Stimulated activated CD8-positive, alpha-beta memory T cell treated with anti-CD3 and anti-CD28 coated beads, Interleukin-4, amount 100 ng/mL, for 4 hours (primary cell): ENCODE measurements at regions not wholly inside any gene's neighbourhood (a gene's known extent, or its start where the extent isn't known, plus 50 kb on each side); places are given as distances from the start of the nearest gene placed in this dataset.

Source experiments
- DNase-seq, 2 donors: peaks; one replicate each; pipeline ENCODE4 v3.0.0-alpha.2; 2020; ENCODE audit warnings: low read depth in 2 of 2, low spot score in 1 of 2

GRCh38 chr5:2570586-2570985 is 180.9 kb downstream of the IRX2 start:
- no peak for DNase-seq

DNA sequence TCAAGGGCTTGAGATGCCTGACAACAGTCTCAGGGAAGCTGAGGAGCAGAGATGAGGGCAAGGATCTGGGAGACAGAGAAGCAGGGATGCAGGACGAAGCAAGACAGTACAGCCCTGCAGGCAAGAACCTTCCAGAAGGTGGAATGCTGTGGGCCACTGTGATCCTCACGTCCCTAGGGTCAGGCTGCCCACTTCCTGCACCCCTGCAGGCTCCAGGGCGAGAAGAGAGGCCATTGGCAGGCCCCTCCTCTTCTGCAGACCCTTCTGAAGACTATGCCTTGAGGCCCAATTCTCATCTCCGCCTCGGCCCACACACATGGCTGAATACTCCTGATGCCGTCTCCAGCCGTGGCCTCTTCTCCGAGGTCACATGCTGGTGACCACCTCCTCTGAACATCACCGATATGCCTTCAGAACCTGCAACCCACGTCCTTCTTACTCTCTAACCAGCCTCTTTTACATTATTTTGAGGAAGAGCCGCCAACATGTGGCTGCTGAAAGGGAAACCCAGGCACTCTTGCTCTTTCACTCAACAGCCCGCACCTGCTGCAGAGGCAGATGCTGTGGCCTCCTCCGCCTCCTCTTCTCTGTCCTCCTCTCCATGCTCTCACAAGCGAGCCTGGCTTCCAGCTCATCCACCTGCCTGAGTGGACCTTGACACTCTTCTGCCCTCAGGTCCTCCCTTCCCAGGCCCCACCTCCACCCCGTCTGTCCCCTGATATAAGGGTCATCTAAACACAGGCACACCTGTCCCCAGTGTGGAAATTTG is 181.5 kb downstream of the IRX2 start:
- DNase-seq, result no peak

DNA sequence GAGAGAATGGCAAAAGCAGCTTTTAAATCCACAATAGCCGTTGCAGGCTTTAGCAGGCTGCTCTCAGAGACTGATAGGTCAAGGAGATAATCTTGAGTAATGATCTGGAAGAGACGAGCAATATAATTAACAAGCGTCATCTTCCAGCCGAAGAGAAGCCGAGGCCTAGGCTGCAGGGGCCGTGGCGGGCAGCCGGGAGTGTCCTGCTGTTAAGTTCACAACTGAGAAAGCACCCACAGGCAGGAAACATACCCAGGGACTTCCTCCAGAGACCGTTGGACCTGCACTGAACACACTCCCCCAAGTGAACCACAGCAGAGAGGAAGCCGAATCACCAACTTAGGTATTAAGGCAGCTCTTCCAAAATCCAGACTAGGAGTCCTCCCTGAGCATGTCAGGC is 182.3 kb downstream of the IRX2 start:
- DNase-seq, result no peak

GRCh38 chr5:2566284-2566683 is 185.2 kb downstream of the IRX2 start:
- DNase-seq, result no peak

DNA sequence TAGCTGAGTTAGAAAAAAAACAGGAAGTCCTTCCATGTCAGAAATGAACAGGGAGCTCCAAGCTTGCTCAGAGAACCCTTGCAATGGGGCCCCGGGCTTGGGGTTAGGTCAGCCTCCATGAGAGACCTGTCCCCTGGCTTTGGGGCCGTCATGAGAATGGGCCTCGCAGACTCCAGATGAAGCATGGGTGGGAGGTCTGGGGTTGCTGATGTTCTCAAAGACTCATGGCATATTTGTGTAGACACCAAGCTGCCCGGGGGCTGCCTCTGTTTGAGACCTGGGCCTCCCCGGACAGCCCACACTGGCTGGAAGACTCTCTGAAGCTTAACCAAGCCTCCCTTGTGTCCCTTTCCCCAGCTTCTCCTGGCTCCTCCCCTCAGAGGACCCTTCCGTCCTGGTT is 186.3 kb downstream of the IRX2 start:
- DNase-seq, result no peak

DNA sequence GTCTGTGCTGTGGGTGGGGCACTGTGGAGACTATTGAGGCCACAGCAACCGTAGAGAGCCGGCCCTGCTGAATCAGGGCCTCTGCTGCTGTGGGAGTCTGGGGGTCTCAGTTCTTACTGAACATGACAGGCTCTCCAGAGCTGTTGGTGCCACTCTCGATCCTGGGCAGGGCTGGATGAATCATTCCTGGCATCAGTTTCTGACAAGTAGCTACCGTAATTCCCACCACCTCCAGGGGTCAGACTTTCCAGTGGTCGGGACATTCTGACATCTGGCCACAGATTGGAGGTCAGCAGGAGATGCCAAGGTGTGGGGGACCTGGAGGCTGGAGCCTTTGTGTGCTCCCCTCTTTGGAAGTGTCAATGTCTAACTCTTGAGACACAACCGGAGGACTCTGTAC is 188.4 kb downstream of the IRX2 start:
- DNase-seq, result no peak

GRCh38 chr5:2562036-2562435 is 189.4 kb downstream of the IRX2 start:
- DNase-seq, result no peak

- no peak for DNase-seq
These were observed 191.0 kb downstream of the IRX2 start for GRCh38 chr5:2560435-2560834.

GRCh38 chr5:2557435-2557834 is 194.0 kb downstream of the IRX2 start:
- DNase-seq, result no peak

DNA sequence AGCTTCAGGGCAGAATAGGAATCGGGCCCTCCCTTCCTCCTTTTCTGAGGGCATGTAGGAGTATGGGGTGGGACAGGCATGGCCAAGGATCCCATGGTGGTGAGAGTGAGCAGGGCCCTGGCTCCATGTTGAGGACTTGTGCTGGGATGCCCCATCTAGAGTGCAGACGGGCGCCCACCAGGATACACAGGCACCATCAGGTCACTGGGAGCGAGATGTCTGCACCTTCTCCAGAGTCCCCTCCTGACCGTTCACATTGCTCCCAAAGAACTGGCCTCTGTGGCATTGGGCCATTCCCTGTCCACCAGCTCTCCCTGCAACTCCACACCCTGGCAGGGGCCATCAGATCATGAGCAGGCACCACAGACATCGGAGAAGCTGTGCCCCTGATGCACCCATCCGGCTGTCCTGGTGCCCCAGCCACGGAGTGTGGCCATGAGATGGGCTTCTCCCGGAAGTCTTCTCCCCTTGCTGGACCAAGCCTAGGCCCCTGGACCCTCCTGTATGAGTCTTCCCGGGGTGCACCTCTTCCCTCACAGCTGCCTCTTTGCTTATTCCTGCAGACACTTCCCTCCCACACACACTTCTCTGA is 195.0 kb downstream of the IRX2 start:
- DNase-seq, result no peak

- DNase-seq, result no peak
These were observed 197.9 kb downstream of the IRX2 start for GRCh38 chr5:2553611-2554010.

DNA sequence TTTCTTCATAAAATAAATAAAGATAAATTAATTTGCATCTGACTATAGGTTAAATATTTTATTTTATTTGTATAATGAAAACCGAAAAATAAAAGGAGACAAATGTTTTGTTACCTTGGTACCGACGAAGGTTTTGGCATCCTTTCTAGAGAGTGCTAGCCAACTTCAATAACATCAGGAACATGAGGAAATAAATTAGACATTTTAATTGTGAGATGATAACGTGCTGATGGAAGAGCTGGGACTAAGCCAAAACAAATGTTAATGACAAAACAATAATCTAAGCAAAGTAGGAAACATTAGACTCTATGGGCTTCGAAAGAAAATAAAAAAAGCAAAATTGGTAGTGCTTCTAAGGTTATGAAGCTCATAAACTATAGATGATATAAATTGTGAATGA is 201.0 kb downstream of the IRX2 start:
- DNase-seq, result no peak

DNA sequence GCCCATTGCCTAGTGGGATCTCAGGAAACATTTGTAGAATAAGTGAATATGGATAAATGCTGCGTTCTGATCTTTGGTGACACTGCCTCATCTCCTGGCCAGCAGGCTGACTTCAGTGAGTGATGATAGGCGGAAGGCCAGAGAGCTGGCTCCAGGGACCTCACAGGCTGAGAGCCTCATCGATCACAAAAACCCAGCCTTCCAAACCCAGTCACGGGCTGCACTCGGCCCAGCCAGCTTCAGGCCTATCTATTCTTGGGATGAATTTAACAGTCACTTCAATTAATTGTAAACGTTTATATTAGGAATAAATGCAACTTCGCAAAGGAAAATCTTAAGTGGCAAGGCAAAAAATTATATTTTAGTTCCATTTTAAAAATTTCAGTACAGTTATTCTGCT is 201.6 kb downstream of the IRX2 start:
- no peak for DNase-seq

- DNase-seq, result no peak
These were observed 202.1 kb downstream of the IRX2 start for GRCh38 chr5:2549354-2549753.

- DNase-seq, result no peak
These were observed 204.5 kb downstream of the IRX2 start for GRCh38 chr5:2546938-2547337.

GRCh38 chr5:2544003-2544402 is 207.5 kb downstream of the IRX2 start:
- DNase-seq, result no peak

- no peak for DNase-seq
These were observed 208.7 kb downstream of the IRX2 start for GRCh38 chr5:2542821-2543220.

- no peak for DNase-seq
These were observed 209.5 kb downstream of the IRX2 start for GRCh38 chr5:2542026-2542425.

DNA sequence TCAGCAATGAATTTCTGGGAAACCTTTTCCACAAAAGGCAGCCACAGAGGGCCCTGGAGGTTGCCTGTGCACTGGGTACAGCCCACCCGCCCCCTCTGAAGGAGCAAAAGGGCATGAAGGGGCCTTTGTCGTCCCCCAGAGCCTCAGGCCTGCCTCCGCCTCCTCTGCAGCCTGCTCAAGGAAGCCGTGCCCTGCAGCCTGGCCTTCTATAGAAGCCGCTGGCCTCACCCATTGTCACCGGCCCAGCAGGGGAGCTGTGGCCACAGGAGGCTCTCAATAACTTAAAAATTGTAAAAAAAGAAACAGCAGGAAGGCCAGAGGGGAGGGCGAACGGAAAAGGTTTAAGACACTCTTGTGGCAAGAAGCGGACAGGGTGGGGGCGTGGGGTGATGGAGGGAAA is 213.3 kb downstream of the IRX2 start:
- DNase-seq, result no peak

- no peak for DNase-seq
These were observed 213.9 kb downstream of the IRX2 start for GRCh38 chr5:2537378-2538145.

GRCh38 chr5:2536632-2537377 is 214.7 kb downstream of the IRX2 start:
- DNase-seq, result no peak

- no peak for DNase-seq
These were observed 216.5 kb downstream of the IRX2 start for GRCh38 chr5:2534970-2535369.
